NCI-H1930 (cell line): ENCODE measurements at regions not wholly inside any gene's neighbourhood (a gene's known extent, or its start where the extent isn't known, plus 50 kb on each side); places are given as distances from the start of the nearest gene placed in this dataset.
"Not testable (repeated sequence)": the region's sequence is repeated elsewhere in the genome, so short reads cannot be mapped to it uniquely, and the experiment has no call there.

Source experiments
- DNase-seq, 2 experiments: peaks; one replicate each; lab custom pipeline; 2025; lab: John Stamatoyannopoulos, UW

- no peak for DNase-seq
Observed at GRCh38 chr4:104129243-104129642, 365.5 kb downstream of the CXXC4 start.

GRCh38 chr4:104128850-104129213, 365.9 kb downstream of the CXXC4 start:
- no peak for DNase-seq

- DNase-seq, result no peak
Observed at GRCh38 chr4:104128031-104128849, 366.5 kb downstream of the CXXC4 start.

GRCh38 chr4:104123021-104123420, 371.7 kb downstream of the CXXC4 start:
- DNase-seq, result no peak

- DNase-seq, result no peak
Observed at GRCh38 chr4:104117776-104118175, 376.9 kb downstream of the CXXC4 start.

GRCh38 chr4:104113850-104114249, 380.8 kb downstream of the CXXC4 start:
- DNase-seq, result no peak

- DNase-seq, result no peak
Observed at GRCh38 chr4:104099141-104099540, 379.4 kb upstream of the TACR3 start.

GRCh38 chr4:104093247-104093646, 373.5 kb upstream of the TACR3 start:
- no peak for DNase-seq

- DNase-seq, result no peak
Observed at GRCh38 chr4:104073229-104073628, 353.4 kb upstream of the TACR3 start.

GRCh38 chr4:104066533-104066932, 346.7 kb upstream of the TACR3 start:
- no peak for DNase-seq

- DNase-seq, result peak in 1 of 2 experiments; percentile 7
Observed at GRCh38 chr4:104064646-104065577, 345.1 kb upstream of the TACR3 start.

- DNase-seq, result peak; percentile 8 to 30
Observed at GRCh38 chr4:104063341-104063740, 343.6 kb upstream of the TACR3 start.

GRCh38 chr4:104044369-104044768, 324.6 kb upstream of the TACR3 start:
- no peak for DNase-seq

GRCh38 chr4:104032896-104033295, 313.1 kb upstream of the TACR3 start:
- no peak for DNase-seq

- DNase-seq, result no peak
Observed at GRCh38 chr4:104025251-104025650, 305.5 kb upstream of the TACR3 start.

- no peak for DNase-seq
Observed at GRCh38 chr4:104022831-104023230, 303.0 kb upstream of the TACR3 start.

GRCh38 chr4:104022226-104022625, 302.4 kb upstream of the TACR3 start:
- no peak for DNase-seq

GRCh38 chr4:104020641-104021040, 300.9 kb upstream of the TACR3 start:
- DNase-seq, result no peak

GRCh38 chr4:104017213-104017612, 297.4 kb upstream of the TACR3 start:
- no peak for DNase-seq

- no peak for DNase-seq
Observed at GRCh38 chr4:104015680-104016079, 295.9 kb upstream of the TACR3 start.

- DNase-seq, result no peak
Observed at GRCh38 chr4:104010722-104011121, 290.9 kb upstream of the TACR3 start.

GRCh38 chr4:104002318-104002717, 282.5 kb upstream of the TACR3 start:
- DNase-seq, result not testable (repeated sequence)

GRCh38 chr4:103998756-103999155, 279.0 kb upstream of the TACR3 start:
- no peak for DNase-seq
